ENCODE measurements at regions not wholly inside any gene's neighbourhood (a gene's known extent, or its start where the extent isn't known, plus 50 kb on each side); places are given as distances from the start of the nearest gene placed in this dataset.

DNA sequence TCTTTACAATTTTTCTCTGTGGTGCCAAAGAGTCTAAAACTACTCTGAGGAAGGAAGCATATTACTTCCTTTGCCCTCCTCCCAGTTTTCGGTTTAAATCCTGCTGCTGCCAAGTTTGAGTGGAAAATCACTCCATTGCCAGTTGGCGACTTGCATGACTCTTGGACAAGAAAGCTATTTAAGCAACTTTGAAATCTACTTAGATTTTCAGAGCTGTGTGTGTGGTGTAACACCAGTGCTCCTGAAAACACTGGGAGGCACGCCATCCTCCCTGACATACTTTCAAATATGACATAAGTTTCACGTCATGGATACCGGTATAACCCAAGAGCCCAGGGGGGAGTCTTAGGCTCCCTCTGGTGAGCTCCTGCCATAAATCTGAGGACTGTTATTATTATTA is 83.5 kb upstream of the RIOK2 start:
- POLR2A ChIA-PET (ENCODE audit: partially characterized antibody): no interaction called here
- CTCF ChIA-PET (ENCODE audit: partially characterized antibody): interaction anchor here (0.6 to 1.7 kb wide), 5 partner anchors 13 to 506 kb away, joined by 3 to 5 read pairs (median 4); no protein-coding TSS in a partner anchor
- TF ChIP-seq KDM5A (IDR thresholded peaks at IDR 0.05; ENCODE audit: low read length): no peak
- no peak for TF ChIP-seq CTBP2 (IDR thresholded peaks at IDR 0.05; ENCODE audit: borderline replicate concordance, insufficient read depth, insufficient read length, low read length)
- TF ChIP-seq YY1 (IDR thresholded peaks at IDR 0.05; ENCODE audit: low read depth, low read length): no peak
- no peak for TF ChIP-seq GABPA (IDR thresholded peaks at IDR 0.05; ENCODE audit: borderline replicate concordance, insufficient read depth, low read length)
- TF ChIP-seq, protein P1, sequence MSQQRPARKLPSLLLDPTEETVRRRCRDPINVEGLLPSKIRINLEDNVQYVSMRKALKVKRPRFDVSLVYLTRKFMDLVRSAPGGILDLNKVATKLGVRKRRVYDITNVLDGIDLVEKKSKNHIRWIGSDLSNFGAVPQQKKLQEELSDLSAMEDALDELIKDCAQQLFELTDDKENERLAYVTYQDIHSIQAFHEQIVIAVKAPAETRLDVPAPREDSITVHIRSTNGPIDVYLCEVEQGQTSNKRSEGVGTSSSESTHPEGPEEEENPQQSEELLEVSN (IDR thresholded peaks at IDR 0.05): no peak
- TF ChIP-seq SP4 (IDR thresholded peaks at IDR 0.05; ENCODE audit: low read length): no peak
- TF ChIP-seq TAF7 (optimal IDR thresholded peaks at IDR 0.05; ENCODE audit: borderline replicate concordance, low read depth, low read length): no peak
- no peak for TF ChIP-seq TCF12 (IDR thresholded peaks at IDR 0.05; ENCODE audit: low read depth, low read length)
- no peak for TF ChIP-seq EP300 (IDR thresholded peaks at IDR 0.05; ENCODE audit: borderline replicate concordance in 1 of 2, low read depth in 2 of 2, low read length in 2 of 2)
- TF ChIP-seq, protein P2, sequence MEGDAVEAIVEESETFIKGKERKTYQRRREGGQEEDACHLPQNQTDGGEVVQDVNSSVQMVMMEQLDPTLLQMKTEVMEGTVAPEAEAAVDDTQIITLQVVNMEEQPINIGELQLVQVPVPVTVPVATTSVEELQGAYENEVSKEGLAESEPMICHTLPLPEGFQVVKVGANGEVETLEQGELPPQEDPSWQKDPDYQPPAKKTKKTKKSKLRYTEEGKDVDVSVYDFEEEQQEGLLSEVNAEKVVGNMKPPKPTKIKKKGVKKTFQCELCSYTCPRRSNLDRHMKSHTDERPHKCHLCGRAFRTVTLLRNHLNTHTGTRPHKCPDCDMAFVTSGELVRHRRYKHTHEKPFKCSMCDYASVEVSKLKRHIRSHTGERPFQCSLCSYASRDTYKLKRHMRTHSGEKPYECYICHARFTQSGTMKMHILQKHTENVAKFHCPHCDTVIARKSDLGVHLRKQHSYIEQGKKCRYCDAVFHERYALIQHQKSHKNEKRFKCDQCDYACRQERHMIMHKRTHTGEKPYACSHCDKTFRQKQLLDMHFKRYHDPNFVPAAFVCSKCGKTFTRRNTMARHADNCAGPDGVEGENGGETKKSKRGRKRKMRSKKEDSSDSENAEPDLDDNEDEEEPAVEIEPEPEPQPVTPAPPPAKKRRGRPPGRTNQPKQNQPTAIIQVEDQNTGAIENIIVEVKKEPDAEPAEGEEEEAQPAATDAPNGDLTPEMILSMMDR (IDR thresholded peaks at IDR 0.05; ENCODE audit: control extremely low read depth in 1 of 3, insufficient read depth in 1 of 3, low read depth in 1 of 3, low read length in 3 of 3): no peak
- TF ChIP-seq JUN (IDR thresholded peaks at IDR 0.05; ENCODE audit: low read depth, low read length): no peak
- no peak for TF ChIP-seq SP2 (IDR thresholded peaks at IDR 0.05; ENCODE audit: low read length)

More for the DNA sequence above, 83.5 kb upstream of the RIOK2 start:
- H4K8ac ChIP-seq (ENCODE audit: extremely low read depth, insufficient read depth, low read length): no peak overlapping the region
- H2BK15ac ChIP-seq (ENCODE audit: low read length): no peak overlapping the region
- no peaks in the 10 kb centered on the region for H3K4me1 ChIP-seq (replicated peaks in 1 of 4; ENCODE audit: control insufficient read depth in 3 of 4, insufficient read depth in 4 of 4, low read length in 3 of 4)
- H3K23ac ChIP-seq (ENCODE audit: insufficient read length): no peak overlapping the region
- WGBS, 2 experiments (ENCODE audit: extremely low coverage in 1 of 2, insufficient coverage in 1 of 2, insufficient read length in 1 of 2, insufficient replicate concordance in 2 of 2, low coverage in 1 of 2, low lambda C conversion rate in 2 of 2, missing lambda C conversion rate in 1 of 2): 94% methylated on average over 5 of the region's 5 CpGs; no CpG with 5 or more reads in 1 of the 2 experiments
- no peak overlapping the region for H3K27ac ChIP-seq (ENCODE audit: low read depth, low read length)
- H3K4me2 ChIP-seq (ENCODE audit: insufficient read depth in 1 of 2, low read depth in 2 of 2, low read length in 2 of 2): no peak overlapping the region
- H3K79me1 ChIP-seq (ENCODE audit: low read depth, low read length): no peaks in the 10 kb centered on the region
- no peak overlapping the region for H4K5ac ChIP-seq (ENCODE audit: insufficient read length, low read depth, low read length)
- DNase-seq (ENCODE audit: low read depth in 1 of 2, low spot score in 2 of 2): no peak
- H3K23me2 ChIP-seq (ENCODE audit: low read depth, low read length): no peaks in the 10 kb centered on the region
- no peaks in the 10 kb centered on the region for H4K20me1 ChIP-seq (replicated peaks in 1 of 2; ENCODE audit: control insufficient read depth in 1 of 2, insufficient read depth in 2 of 2, low read length in 2 of 2)
- no peak overlapping the region for H2BK20ac ChIP-seq (ENCODE audit: low read length)
- no peak overlapping the region for H3K4me3 ChIP-seq (ENCODE audit: extremely low read depth in 1 of 4, insufficient read depth in 2 of 4, low read depth in 3 of 4, low read length in 4 of 4)
- no peak overlapping the region for H2BK120ac ChIP-seq (replicated peaks; ENCODE audit: low read depth, low read length)
- no peak overlapping the region for H2AFZ ChIP-seq (ENCODE audit: low read length)
- H2BK12ac ChIP-seq (ENCODE audit: low read depth, low read length): no peak overlapping the region
- H4K91ac ChIP-seq (replicated peaks; ENCODE audit: insufficient read length, low read length): no peak overlapping the region
- no peak overlapping the region for H3K18ac ChIP-seq (ENCODE audit: extremely low read depth, low read length)
- H3K56ac ChIP-seq (replicated peaks; ENCODE audit: insufficient read length, low read depth, low read length): no peak overlapping the region
- H3K36me3 ChIP-seq (ENCODE audit: control insufficient read depth in 2 of 4, insufficient read depth in 4 of 4, low read length in 3 of 4): no peaks in the 10 kb centered on the region; a peak in 1 of 8 replicates
- H3K79me2 ChIP-seq (ENCODE audit: control insufficient read depth in 1 of 2, insufficient read depth in 2 of 2, low read length in 2 of 2): no peaks in the 10 kb centered on the region
- H3K9me3 ChIP-seq (ENCODE audit: insufficient read depth in 2 of 2, low read depth in 1 of 2, low read length in 1 of 2): no peaks in the 10 kb centered on the region
- H3K14ac ChIP-seq (ENCODE audit: insufficient read length): no peak overlapping the region
- H3K4ac ChIP-seq (replicated peaks; ENCODE audit: insufficient read length, low read depth, low read length): no peak overlapping the region
- H2AK5ac ChIP-seq (ENCODE audit: low read depth, low read length): no peak overlapping the region
- H3K27me3 ChIP-seq (replicated peaks in 1 of 4; ENCODE audit: control insufficient read depth in 3 of 4, extremely low read depth in 1 of 4, insufficient read depth in 3 of 4, low read length in 3 of 4): no peaks in the 10 kb centered on the region
- H3K9ac ChIP-seq (replicated peaks in 1 of 4; ENCODE audit: extremely low read depth in 1 of 4, low read depth in 3 of 4, low read length in 3 of 4): no peak overlapping the region
- no peak overlapping the region for H2BK5ac ChIP-seq (ENCODE audit: low read depth, low read length)
- no peak for FAIRE-seq

Data from H1 (cell line).